Lung microvascular endothelial cell (primary cell): ENCODE measurements at regions not wholly inside any gene's neighbourhood (a gene's known extent, or its start where the extent isn't known, plus 50 kb on each side); places are given as distances from the start of the nearest gene placed in this dataset.

Experiments used
- DNase-seq, 2 donors: peaks; one replicate each; pipeline versions ENCODE4 v3.0.0 to v3.0.0-alpha.2; 2010; ENCODE audit warnings: low read depth in 2 of 2

- DNase-seq: no peak
These were observed 151.6 kb upstream of the TAPT1 start for GRCh38 chr4:16377887-16378286.

- no peak for DNase-seq
These were observed 138.8 kb upstream of the TAPT1 start for GRCh38 chr4:16365036-16365569.

GRCh38 chr4:16360694-16361262 lies 134.5 kb upstream of the TAPT1 start:
- no peak for DNase-seq

DNA sequence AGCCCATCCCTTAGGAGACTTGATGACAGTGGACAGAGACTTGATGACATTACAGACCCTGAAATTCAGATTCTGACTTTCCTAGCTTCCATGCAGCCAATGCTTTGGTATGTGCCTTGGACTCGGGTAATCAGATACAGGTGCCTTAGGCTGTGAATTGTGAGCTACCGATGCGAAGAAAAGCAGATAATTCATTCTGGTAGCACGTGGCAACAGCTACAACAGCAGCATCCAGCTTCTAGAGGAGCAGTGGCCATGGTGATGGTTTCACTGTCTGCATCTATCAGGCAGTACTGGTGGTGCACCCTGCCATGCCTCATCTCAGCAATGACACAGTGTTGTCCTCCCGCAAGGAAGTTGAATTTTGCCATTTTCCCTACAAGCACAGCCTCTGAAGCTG lies 126.9 kb upstream of the TAPT1 start:
- no peak for DNase-seq

- DNase-seq: no peak
These were observed 124.9 kb upstream of the TAPT1 start for GRCh38 chr4:16351161-16351560.

DNA sequence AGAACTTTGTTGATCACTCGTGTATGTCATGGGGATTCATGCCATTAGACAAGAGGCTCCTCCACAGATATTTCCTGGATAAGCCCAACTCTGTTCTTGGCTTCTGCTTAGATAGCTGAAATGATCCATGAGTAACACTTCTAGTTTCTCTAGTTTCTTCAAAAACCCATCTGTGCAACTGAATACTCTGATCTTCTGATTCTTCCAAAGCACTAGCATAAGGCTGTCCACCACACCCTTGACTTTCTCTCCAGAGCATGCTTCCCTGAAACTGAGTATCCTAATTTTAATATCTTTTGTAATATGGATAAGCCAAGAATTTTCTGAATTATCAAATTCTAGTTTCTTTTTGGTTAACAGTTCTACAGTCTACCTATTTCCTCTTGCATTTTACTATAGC lies 118.6 kb upstream of the TAPT1 start:
- no peak for DNase-seq

DNA sequence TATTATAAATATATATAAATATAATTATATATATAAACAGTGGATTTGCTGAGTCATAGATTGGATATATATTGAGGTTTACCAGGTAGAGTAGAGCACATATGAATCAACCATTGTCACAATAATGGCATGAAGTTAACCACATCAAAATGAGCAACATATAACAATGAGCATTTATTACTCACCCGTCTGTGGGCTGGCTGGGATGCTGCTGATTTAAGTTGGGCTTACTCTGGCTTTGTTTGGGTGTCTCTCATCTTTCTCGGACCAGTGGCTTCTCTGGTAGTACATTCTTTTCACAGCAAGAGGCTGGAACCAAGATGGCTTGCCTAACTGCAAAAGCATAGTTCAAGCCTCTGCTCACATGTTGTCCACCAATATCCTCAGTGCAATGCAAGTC lies 111.7 kb upstream of the TAPT1 start:
- DNase-seq: no peak

DNA sequence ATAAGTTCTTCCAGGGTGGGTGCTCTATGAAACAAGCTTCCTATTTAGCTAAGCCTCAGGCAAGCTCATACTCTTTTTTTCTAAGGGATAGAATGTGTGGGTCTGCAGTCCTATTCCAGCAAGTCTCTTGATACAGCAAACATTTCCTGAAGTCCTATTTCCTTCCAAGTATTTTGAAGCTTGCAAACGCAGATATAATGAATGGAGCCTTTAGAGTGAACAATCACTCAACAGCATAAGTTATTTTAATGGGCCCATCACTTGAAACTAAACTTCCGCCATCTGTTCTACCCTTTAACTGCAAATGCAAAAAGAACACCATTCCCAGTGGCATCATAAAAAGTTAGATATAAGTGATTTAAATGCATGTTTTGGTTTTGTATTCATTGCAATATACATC lies 108.3 kb upstream of the TAPT1 start:
- no peak for DNase-seq

GRCh38 chr4:16329797-16330134 lies 103.5 kb upstream of the TAPT1 start:
- DNase-seq: no peak

DNA sequence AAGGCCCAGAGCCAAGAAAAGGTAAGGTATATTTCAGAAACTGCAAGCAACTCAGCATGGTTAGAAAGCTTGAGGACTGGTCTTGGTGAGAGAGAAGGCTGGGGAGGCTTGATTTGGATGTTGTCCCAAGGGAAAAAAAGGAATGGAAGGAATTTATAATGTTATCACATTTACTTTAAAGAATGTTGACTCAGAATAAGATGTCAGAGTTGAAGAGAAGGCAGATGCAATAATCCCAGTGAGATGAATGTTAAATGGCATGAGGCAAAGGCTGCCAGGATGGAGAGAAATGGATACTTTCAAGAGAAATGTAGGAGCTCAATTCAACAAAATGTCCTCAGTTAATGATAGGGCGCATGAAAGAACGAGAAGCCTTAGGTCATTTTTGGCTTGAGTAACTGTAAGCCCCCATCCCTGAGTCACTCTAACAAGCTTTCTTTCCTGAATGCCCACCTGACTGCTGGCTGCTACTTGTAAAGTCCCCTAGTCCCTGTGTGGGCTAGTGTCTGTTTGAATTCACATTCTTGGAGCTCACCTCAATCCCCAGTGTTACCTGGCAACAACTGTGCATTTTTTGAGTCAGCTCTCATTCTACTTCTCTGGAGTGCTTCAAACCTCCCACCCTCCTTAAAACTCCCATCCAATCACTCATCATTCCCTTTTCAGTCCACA lies 103.0 kb upstream of the TAPT1 start:
- no peak for DNase-seq

DNA sequence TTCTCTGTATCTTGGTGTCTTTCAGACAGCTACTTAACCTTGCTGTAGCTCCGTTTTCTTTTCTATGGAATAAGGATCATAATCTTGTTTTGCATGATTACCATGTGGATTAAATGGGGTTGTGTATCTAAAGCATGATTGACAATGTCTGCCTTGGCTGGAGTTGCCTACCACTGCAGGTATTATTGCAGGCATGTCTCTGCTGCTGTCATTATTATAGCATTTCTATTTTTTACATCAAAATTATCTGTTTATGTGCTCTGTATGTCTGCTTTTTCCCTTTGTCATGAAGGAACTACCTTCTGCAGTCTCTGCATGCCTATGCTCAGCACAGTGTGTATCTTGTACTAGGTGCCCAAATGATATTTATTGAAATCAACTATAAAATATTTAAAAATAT lies 95.9 kb upstream of the TAPT1 start:
- no peak for DNase-seq

DNA sequence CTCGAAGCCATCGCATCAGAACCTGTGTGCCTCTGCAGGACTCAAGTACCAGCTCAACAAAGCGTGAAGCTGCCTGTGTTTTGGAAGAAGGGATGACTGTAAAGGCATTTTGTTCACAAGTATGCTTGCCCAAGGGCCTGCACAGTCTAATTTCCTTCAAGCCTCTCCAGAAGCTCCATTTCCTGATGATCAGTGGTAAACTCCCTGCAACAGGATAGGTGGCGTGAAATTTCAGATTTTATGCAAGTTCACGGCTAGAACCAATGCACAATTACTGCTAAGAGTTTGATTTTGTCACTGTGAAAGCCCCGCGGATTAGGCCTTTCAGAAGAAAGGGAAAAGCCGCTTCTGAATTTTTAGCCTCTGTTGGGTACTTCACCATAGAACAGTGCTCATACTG lies 89.2 kb upstream of the TAPT1 start:
- no peak for DNase-seq

GRCh38 chr4:16310606-16311005 lies 84.3 kb upstream of the TAPT1 start:
- no peak for DNase-seq

DNA sequence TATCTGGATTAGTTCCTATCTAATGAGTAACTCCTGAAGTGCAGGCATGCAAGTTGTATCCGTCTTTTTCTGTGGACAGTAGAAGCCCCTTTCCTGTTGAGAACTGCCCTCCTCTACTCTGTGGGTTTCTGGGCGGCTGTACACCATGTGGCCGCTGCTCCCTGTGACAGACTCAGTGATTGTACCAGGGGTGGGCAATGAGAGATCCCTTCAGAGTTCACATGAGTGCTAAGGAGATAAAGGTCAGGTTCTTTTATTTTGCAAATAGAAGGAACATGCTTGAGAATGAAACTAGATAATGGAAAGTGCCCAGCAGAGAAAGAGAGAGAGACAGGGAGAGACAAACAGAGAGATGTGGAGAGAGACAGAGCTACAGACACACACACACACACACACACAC lies 76.4 kb upstream of the TAPT1 start:
- no peak for DNase-seq

GRCh38 chr4:16297003-16297402 lies 70.7 kb upstream of the TAPT1 start:
- DNase-seq: no peak

GRCh38 chr4:16294455-16294854 lies 68.2 kb upstream of the TAPT1 start:
- DNase-seq: no peak

- no peak for DNase-seq
These were observed 67.1 kb upstream of the TAPT1 start for GRCh38 chr4:16293210-16293838.

DNA sequence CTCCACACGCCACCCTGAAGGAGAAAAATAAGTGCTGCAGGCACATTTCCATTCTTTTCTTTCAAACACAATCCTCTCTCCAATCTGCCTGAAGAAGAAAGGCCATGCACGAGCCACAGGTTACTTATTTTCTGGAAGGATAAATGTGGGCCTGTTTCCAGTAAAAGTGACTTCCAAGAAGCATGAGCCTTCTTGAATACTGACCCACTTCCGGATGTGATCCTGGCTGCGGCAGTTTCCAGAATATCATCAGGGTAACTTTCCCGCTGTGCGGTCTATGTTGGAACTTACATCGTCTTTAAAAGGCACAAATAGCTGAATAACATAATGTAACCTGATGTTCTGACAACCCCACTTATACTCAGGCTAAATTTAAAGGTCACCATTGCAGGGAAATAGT lies 66.3 kb upstream of the TAPT1 start:
- DNase-seq: no peak

GRCh38 chr4:16290681-16291420 lies 64.6 kb upstream of the TAPT1 start:
- peak; percentile 3 to 85 for DNase-seq

DNA sequence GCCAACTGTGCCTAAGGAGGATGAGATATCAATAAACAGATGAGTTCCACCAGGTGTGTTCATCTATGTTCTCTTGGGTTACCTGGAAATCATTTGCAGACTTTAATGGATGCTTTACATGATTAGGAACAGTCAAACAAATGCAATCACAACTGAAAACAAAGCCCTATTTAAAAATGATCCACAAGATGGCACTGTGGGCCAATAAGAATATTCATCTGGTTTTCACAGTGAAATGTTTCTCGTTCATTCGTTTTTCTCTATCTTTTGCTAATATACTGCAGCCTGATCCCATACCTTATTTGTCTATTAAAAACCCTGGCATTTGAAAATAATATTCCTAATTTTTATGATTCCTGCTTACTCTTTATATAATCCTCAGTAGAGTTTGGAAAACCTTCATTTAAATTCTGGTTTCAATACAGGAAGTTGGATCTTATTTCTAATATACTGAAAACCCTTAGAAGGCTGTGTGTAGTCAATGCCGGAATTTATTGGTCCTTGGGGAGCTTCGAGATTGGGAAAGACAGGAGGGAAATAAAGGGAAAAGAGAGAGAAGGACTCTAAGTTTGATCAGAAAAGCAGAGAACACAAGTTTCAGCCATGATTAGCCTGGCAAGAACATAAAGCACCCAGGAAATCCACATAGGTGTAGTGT lies 63.8 kb upstream of the TAPT1 start:
- peak; percentile 47 to 76 for DNase-seq

DNA sequence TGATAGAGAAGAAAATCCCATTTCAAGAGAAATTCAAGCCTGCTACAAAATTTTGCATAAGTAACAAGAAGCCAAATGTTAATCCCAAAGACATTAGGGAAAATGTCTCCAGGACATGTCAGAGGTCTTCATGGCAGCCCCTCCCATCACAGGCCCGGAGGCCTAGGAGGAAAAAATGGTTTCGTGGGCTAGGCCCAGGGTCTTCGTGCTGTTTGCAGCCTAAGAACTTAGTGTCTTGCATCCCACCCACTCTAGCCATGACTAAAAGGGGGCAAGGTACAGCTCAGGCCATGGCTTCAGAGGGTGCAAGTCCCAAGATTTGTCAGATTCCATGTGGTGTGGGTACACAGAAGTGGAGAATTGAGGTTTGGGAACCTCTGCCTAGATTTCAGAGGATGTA lies 57.8 kb upstream of the TAPT1 start:
- DNase-seq: no peak

DNA sequence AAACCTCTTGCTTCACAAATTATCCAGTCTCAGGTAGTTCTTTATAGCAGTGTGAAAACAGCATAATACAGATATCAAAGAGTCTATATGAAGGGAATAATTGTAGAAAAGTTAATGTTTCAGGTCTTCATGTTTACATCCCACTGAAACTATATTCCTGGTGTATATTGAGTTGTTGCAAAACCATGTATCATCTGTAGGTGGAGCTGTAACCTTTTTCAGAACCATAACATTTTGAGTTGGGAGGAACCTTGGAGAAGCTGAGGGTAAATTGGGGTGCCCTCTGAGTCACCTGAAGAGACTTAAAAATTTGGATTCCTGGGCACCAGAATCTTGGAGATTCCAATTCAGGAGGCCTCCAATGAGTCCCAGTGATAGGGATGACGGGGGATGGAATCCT lies 51.9 kb upstream of the TAPT1 start:
- no peak for DNase-seq
